IPS-18a (cell line): ENCODE measurements at regions not wholly inside any gene's neighbourhood (a gene's known extent, or its start where the extent isn't known, plus 50 kb on each side); places are given as distances from the start of the nearest gene placed in this dataset.

Source experiments
- H3K27ac ChIP-seq: one replicate; pipeline ENCODE4 v1.5.1; 2013; ENCODE audit warnings: low read length
- H3K27me3 ChIP-seq: one replicate; pipeline ENCODE4 v1.6.1; 2013; ENCODE audit warnings: mild to moderate bottlenecking, low read length; ENCODE audit not compliant: control insufficient read depth, insufficient read depth
- H3K36me3 ChIP-seq: one replicate; pipeline ENCODE4 v1.6.1; 2013; ENCODE audit warnings: low read depth, low read length; ENCODE audit not compliant: control insufficient read depth
- H3K4me1 ChIP-seq: one replicate; pipeline ENCODE4 v1.6.1; 2013; ENCODE audit warnings: low read depth, low read length; ENCODE audit not compliant: control insufficient read depth
- H3K4me3 ChIP-seq: one replicate; pipeline ENCODE4 v1.5.1; 2013; ENCODE audit warnings: low read length
- H3K9ac ChIP-seq: one replicate; pipeline ENCODE4 v1.6.1; 2013; ENCODE audit warnings: mild to moderate bottlenecking, low read length, moderate library complexity
- H3K9me3 ChIP-seq: one replicate; pipeline ENCODE4 v1.6.1; 2013; ENCODE audit warnings: low read depth, low read length; ENCODE audit not compliant: control insufficient read depth

DNA sequence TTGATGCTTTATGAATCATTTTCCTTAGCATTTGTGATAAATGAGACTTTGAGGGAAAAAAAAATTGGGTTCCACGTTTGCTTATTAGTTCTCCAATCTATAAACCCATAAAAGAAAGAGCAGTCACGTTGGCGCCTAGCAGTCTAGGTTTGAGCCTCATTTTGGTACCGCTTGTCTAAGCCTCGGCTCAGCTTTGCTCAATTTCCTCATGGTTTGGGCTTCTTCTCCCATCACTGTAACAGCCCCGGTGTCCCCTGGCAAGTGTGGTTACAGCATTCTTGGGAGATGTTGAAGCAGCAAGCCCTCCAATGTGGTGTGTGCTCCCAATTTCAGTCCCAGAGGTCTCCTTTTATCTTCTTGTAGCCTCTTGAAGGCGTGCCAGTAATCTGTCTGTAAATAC lies 578.4 kb downstream of the CDK5RAP2 start:
- Histone ChIP-seq H3K27ac (no peak overlapping the region), H3K9ac (no peak overlapping the region), H3K36me3 (no peaks in the 10 kb centered on the region), H3K27me3 (no peaks in the 10 kb centered on the region), H3K9me3 (no peaks in the 10 kb centered on the region), H3K4me3 (no peak overlapping the region), H3K4me1 (no peaks in the 10 kb centered on the region)

DNA sequence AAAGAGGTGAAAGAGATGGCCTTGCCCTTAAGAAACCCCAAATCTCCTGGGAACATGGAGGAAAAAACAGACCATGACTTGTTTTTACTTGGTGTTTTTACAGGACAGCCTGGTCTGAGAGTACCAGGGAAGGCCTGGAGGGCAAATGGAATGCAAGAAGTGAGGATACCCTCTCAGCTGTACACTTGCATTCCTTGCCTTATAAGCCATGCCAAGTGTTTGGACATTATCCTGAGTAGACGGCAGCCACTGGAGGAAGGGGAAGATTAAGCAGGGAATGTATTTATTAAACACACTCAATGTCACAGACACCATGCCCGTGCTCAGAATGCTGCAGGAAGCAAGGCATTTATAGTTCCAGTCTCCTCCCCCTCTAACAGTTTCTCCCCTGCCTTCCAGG lies 581.4 kb downstream of the CDK5RAP2 start:
- Histone ChIP-seq H3K27ac (no peak overlapping the region), H3K9ac (no peak overlapping the region), H3K9me3 (no peaks in the 10 kb centered on the region), H3K36me3 (no peaks in the 10 kb centered on the region), H3K4me3 (no peak overlapping the region), H3K27me3 (no peaks in the 10 kb centered on the region), H3K4me1 (no peaks in the 10 kb centered on the region)

DNA sequence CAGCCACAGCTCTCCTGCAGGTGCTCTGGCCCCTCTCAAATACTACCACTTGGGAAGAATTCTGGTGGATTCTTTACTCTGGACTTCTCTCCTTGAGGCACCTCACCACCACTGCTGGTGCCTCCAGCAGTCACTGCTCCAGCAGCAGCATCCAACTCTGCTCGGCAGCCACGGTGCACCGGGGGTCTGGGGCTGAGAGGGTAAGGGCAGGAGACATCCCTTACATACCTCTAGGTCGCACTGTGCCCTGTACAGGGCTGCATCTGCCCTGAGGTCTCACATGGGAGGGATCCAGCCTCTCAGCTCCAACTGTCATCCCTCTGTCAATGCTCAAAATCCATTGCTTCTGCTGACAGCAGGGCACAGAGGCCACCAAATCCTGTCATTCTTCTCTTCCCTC lies 588.2 kb downstream of the CDK5RAP2 start:
- no peak overlapping the region for H3K4me3 ChIP-seq
- no peaks in the 10 kb centered on the region for H3K4me1 ChIP-seq
- H3K9me3 ChIP-seq, result no peaks in the 10 kb centered on the region
- H3K36me3 ChIP-seq, result no peaks in the 10 kb centered on the region
- H3K9ac ChIP-seq, result no peak overlapping the region
- H3K27me3 ChIP-seq, result no peaks in the 10 kb centered on the region
- H3K27ac ChIP-seq, result no peak overlapping the region

DNA sequence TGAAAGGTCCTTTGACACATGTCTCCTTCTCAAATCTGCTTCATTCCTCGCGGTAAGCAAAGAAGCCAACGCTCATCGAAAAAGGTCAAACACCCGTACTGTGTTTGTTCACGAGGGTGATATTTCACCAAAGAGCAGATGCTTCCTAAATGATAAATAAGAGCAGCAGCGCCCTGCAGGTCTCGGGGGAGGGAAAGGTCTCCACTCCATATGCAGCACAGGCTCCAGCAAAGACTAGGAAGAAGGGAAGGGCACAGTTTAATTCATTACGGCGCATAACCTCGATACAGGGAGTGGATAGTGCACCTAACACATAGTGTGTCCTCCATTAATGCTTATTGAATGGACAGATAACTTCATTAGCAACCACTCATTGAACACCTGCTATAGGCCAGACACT lies 593.3 kb downstream of the CDK5RAP2 start:
- no peaks in the 10 kb centered on the region for H3K4me1 ChIP-seq
- no peak overlapping the region for H3K9ac ChIP-seq
- no peaks in the 10 kb centered on the region for H3K9me3 ChIP-seq
- H3K36me3 ChIP-seq, result no peaks in the 10 kb centered on the region
- H3K27me3 ChIP-seq, result no peaks in the 10 kb centered on the region
- H3K27ac ChIP-seq, result no peak overlapping the region
- no peak overlapping the region for H3K4me3 ChIP-seq

DNA sequence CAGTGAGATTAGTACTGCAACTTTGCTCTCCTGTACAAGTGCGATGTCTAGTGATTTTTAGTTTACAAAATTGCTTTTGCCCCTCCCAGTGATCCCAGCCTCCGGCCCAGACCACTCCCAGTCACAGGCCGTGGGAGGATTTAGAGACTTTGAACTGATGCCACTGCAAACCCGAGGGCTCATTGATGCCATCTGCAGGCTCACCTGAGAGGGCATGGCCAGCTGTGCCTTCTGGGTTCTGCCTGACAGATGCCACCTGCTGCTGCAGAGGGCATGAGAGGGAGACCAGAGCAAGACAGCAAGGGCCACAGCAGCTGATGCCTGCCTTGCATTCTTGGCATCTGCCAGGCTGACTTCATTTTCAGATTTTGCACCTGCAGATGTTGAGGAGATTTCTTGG lies 593.8 kb downstream of the CDK5RAP2 start:
- Histone ChIP-seq H3K9me3 (no peaks in the 10 kb centered on the region), H3K27me3 (no peaks in the 10 kb centered on the region), H3K27ac (no peak overlapping the region), H3K4me3 (no peak overlapping the region), H3K36me3 (no peaks in the 10 kb centered on the region), H3K4me1 (no peaks in the 10 kb centered on the region), H3K9ac (no peak overlapping the region)

DNA sequence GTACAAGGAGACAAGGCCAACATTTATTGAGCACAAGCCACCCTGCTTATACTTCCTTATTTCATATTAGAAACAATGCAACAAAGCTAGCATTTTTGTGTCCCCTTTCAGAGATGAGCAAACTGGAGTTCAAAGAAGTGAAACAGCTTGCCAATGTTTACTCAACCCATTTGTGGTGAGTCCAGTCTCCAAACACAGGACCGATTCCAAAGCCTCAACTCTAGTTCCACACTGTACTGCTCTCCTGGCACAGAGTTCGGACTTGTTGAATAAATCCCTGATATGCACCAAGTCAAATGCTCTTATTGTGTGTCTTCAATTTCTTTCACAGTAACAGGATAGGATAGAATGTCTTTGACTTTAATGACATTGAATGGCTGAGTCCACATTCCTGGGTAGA lies 604.8 kb upstream of the BRINP1 start:
- H3K4me1 ChIP-seq, result peaks cover 6% of the 10 kb centered on the region
- H3K9me3 ChIP-seq, result no peaks in the 10 kb centered on the region
- H3K27ac ChIP-seq, result no peak overlapping the region
- H3K4me3 ChIP-seq, result no peak overlapping the region
- no peaks in the 10 kb centered on the region for H3K36me3 ChIP-seq
- no peak overlapping the region for H3K9ac ChIP-seq
- H3K27me3 ChIP-seq, result no peaks in the 10 kb centered on the region

DNA sequence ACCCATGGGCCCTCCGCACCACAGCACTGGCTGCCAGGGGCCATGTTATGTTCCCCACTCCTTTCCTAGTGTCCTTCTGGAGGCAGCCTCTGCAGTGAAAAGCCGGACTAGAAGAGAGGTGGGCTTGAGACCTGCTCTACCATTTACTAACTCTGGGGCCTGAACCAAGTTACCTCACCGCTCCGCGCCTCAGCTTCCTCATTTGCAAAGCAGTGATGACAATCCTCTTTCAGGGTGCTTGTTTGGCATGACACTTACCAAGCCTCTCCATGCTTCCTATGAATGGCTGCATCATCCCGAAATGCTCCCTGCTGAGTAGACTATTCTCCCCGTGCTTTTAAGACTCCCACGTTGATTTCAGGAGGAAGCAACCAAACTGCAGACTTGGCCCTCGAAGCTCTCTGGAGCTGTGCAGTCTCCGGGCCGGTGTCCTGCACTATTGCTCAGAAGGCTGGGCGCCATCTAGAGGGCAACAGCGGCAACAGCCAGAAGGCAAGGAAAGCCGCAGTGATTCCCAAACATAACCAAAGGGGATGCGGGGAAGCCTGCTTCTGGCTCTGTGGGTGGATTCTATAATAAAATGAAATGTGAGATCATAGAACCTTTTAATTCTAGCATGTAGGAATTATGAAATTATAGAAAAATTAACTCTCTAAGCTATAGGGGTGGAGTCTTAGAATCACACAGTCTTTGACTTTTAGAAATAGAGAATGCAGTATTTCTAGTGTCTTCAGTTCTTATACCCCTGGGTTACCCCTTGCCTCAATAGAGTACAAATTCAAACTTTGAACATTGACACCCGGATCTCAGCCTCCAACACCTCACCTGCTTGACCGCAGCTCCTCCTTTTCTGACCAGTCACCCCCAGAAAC lies 599.8 kb upstream of the BRINP1 start:
- peaks cover 9% of the 10 kb centered on the region for H3K4me1 ChIP-seq
- H3K27me3 ChIP-seq, result no peaks in the 10 kb centered on the region
- H3K27ac ChIP-seq, result no peak overlapping the region
- no peaks in the 10 kb centered on the region for H3K36me3 ChIP-seq
- no peak overlapping the region for H3K4me3 ChIP-seq
- H3K9me3 ChIP-seq, result no peaks in the 10 kb centered on the region
- H3K9ac ChIP-seq, result no peak overlapping the region

DNA sequence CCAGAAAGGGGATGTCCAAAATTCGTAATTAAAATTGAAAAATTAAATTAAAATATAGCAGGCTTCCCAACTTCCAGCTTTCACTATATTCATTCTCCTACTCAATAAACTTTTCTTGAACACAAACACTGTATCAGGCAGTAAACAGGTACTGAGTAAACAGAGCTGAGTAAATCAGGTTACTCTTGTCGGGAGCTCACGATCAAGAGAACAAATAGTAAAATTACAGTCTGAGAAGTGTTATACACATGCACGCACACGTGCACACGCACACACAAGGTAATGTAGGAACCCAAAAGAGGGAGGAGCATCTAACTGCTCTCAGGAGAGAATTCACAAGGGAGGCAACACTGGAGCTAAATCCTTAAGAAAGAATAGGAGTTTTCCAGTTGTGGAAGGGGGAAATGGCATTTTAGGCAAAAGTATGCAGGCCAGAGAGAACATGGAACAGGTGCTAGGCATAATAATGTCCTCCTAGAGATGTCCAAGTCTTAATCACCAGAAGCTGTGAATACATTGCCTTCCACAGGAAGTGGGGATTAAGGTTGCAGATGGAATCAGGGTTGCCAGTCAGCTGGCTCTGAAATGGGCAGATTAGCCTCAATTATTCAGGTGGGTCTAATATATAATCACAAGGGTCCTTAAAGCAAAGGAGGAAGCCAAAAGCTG lies 598.8 kb upstream of the BRINP1 start:
- peaks cover 14% of the 10 kb centered on the region for H3K4me1 ChIP-seq
- no peak overlapping the region for H3K9ac ChIP-seq
- no peaks in the 10 kb centered on the region for H3K9me3 ChIP-seq
- no peaks in the 10 kb centered on the region for H3K27me3 ChIP-seq
- H3K36me3 ChIP-seq, result no peaks in the 10 kb centered on the region
- H3K27ac ChIP-seq, result no peak overlapping the region
- H3K4me3 ChIP-seq, result no peak overlapping the region

DNA sequence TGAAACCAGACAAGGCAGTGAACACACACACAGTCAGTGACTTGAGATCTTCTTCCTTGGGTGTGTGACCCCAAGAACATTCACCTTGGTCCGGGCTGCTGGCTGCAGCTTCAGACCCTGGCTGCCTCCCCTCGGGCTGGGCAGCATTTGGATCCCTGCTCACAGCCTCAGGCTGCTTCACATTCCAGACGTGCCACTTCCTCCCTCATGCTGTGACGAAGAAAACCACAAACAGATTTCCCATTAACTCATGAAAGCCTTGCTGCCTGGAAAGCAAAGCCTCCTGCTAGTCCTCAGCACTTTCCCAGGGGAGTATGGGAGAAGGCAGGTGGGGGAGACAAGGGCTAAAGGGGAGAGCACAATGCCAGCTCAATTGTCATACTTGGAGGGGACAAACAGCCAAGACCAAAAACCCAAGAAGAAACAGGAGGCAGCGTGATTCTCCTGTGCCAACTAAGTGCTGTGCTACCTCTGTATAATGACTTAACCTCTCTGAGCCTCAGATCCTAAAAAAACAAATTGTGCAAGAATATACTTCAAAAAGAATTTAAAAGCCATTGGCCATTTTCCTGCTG lies 594.6 kb upstream of the BRINP1 start:
- no peaks in the 10 kb centered on the region for H3K36me3 ChIP-seq
- no peak overlapping the region for H3K9ac ChIP-seq
- no peak overlapping the region for H3K4me3 ChIP-seq
- peaks cover 11% of the 10 kb centered on the region for H3K4me1 ChIP-seq
- no peaks in the 10 kb centered on the region for H3K9me3 ChIP-seq
- no peak overlapping the region for H3K27ac ChIP-seq
- H3K27me3 ChIP-seq, result no peaks in the 10 kb centered on the region

DNA sequence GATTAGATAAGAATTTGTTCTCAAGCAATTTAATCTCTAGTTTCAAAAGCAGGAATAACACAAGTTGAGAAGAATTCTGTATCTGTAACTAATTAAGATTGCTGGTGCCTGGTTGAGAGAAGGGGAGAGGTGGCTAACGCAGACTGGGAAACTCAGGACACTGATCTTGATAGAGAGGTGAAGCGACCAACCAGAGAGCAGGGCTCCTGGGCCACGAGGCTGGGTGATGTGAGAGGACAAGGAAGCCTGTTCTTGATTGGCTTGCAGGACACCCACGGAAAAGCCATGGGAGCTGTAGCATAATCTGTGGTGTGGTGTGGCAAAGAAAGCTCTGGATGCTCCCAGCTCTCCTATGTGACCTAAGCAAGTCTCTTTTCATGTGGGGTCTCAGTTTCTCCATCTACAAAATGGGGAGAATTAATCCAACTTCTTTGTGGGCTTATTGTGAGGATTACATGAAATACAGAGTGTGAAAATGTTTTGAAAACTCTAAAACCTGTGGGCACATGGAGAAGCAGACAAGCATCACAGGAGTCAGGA lies 594.1 kb upstream of the BRINP1 start:
- no peak overlapping the region for H3K4me3 ChIP-seq
- H3K36me3 ChIP-seq, result no peaks in the 10 kb centered on the region
- peaks cover 11% of the 10 kb centered on the region for H3K4me1 ChIP-seq
- no peaks in the 10 kb centered on the region for H3K27me3 ChIP-seq
- H3K27ac ChIP-seq, result no peak overlapping the region
- H3K9me3 ChIP-seq, result no peaks in the 10 kb centered on the region
- no peak overlapping the region for H3K9ac ChIP-seq

DNA sequence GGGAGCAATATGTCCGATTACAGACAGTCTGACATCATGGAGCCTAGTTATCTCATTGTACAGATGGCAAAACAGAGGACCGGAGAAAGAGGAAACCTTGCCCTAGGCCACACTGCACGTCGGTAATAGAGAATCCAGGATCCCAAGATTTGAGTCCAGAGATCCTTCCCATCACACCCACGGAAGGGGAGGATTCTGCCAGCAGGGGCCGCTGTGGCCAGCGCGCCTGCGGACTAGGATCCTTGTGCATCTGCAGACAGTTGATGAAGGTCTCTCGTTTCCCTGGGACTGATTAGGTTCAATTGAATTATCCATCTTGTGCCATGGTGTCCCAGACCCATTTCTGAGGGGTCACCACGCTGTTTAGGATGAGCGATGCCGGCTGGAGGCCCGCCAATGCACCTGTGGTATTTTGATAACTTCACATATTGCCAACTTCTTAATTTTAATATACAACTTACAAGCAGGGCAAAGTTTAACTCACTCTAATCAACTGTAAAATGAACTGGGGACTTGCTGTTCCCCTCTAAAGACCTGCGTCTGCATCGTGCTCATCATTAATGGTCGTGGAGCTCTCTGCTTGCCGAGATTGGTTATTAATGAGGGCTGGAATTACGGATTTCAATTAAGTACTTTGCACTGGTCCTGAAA lies 592.7 kb upstream of the BRINP1 start:
- H3K4me3 ChIP-seq, result no peak overlapping the region
- peaks cover 11% of the 10 kb centered on the region for H3K4me1 ChIP-seq
- H3K27ac ChIP-seq, result no peak overlapping the region
- H3K27me3 ChIP-seq, result no peaks in the 10 kb centered on the region
- no peaks in the 10 kb centered on the region for H3K9me3 ChIP-seq
- H3K9ac ChIP-seq, result no peak overlapping the region
- no peaks in the 10 kb centered on the region for H3K36me3 ChIP-seq
